Activated CD8-positive, alpha-beta memory T cell treated with anti-CD3 and anti-CD28 coated beads for 36 hours (primary cell): ENCODE measurements at regions not wholly inside any gene's neighbourhood (a gene's known extent, or its start where the extent isn't known, plus 50 kb on each side); places are given as distances from the start of the nearest gene placed in this dataset.
"Not testable (repeated sequence)": the region's sequence is repeated elsewhere in the genome, so short reads cannot be mapped to it uniquely, and the experiment has no call there.

Source experiments
- CTCF ChIA-PET: fragments of 350-600 bp; sonication (Branson Sonifier 250); formaldehyde crosslinking; loops from one replicate; lab custom pipeline; 2021; ENCODE audit warnings: antibody characterized with exemption; lab: Charles Lee
- POLR2A ChIA-PET: fragments of 350-600 bp; sonication (Branson Sonifier 250); formaldehyde crosslinking; loops from one replicate; lab custom pipeline; 2021; ENCODE audit warnings: antibody characterized with exemption; lab: Charles Lee

GRCh38 chr5:91642581-91642980 is 259.5 kb upstream of the ARRDC3 start:
- CTCF ChIA-PET = no interaction called here

DNA sequence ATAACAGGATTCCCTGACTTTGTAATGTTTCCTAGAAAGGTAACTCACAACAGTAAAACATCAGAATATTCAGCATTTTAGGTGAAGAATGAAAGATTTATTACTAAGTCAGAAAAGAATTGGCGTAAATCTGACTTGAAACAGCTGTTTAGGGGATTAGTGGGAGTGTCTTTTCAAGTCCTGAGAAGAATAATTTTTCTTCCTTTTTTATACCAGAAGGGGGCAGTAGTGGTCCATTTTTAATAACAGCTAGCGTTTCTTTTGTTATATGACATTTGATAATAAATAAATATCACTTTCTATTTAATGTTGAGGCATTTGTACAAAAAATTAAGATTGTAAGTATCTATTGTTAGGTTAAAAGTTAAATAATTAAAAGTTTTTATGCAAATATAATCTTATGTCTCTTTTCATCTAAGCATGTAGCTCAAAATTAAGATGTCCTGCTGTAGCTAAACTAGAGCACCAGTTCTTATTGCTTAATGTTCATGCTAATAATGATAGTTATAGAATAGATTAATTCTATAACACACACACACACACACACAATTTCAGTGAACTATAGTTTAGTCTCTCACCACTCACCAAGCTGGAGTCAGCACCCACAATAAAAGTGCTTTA is 258.7 kb upstream of the ARRDC3 start:
- ChIA-PET POLR2A (no interaction called here), CTCF (no interaction called here)

More at GRCh38 chr5:91642581-91642980, 259.5 kb upstream of the ARRDC3 start:
- POLR2A ChIA-PET = no interaction called here

DNA sequence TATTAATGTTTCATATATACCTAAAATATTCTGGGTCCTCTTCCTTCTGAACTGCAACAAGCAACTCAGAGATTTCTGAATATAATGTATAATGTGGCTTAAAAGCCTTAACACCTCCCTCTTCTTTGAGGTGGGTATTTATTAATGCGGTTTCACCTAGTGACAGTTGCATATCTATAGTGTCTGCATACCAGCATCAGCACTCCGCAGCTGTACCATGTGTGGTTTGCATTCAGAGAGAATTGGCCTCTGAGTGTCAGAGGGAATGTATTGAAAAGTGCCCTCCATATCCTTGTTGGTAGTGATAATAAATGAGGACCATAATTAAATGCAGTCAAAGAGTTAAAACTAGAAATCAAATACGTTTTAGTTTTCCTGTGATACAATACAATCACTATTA is 256.6 kb upstream of the ARRDC3 start:
- POLR2A ChIA-PET = no interaction called here

DNA sequence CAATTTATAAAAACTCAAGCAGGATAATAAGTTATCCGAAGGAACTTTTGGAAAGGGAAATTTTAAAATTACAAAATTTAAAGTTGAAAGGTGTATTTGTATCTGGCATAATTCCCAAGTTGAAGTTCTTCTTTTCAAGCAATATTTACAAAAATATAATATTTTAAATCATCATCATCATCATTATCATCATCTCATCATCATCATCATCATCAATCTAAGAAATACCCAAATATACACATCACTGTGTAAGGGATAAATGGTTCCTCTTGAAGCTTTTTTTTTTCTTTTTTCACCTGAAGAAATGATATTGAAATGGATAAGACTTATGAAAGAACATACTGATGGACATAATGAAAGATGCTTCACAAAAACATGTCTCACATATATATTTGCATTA is 254.9 kb upstream of the ARRDC3 start:
- POLR2A ChIA-PET = no interaction called here
- CTCF ChIA-PET = no interaction called here

More for the DNA sequence above, 256.6 kb upstream of the ARRDC3 start:
- CTCF ChIA-PET = no interaction called here

GRCh38 chr5:91635950-91636734 is 253.0 kb upstream of the ARRDC3 start:
- ChIA-PET POLR2A (no interaction called here), CTCF (no interaction called here)

DNA sequence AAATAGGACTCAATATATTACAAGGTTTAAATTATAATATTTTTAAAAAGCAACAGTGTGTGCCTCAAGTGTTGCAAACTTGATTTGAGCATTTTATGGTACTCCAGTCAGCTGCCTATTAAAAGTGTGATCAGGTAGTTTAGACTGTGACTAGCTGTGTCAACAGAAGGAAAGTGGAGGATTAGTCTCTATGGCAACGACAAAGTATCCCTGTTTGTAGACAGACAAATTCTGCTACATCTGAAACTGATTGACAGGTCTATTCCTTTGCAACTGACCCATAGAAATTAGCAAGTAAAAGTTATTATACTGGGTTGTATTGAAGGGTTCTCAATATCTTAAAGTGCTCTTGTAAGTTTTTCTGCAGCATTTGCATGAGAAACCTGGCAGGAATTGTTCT is 249.8 kb upstream of the ARRDC3 start:
- POLR2A ChIA-PET = no interaction called here
- CTCF ChIA-PET = no interaction called here

DNA sequence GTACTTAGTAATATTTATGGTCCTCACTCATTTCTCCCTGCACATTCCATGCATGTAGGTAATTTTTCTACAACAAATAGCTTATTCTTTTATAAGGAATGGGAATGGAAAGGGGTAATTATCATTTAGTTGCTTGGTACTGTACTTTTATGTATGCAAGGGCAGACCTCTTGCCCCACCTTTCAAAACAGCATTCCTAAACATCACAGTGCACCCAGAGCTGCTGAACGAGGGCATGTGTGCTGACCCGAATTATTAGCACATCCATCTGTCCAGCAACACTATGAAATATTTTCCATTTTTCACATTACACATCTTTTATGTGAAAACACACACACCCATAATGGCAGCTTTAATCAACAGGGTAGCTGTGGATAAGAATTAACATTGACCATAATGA is 228.6 kb upstream of the ARRDC3 start:
- ChIA-PET CTCF (no interaction called here), POLR2A (no interaction called here)

GRCh38 chr5:91607675-91608074 is 224.6 kb upstream of the ARRDC3 start:
- POLR2A ChIA-PET = no interaction called here
- CTCF ChIA-PET = no interaction called here

DNA sequence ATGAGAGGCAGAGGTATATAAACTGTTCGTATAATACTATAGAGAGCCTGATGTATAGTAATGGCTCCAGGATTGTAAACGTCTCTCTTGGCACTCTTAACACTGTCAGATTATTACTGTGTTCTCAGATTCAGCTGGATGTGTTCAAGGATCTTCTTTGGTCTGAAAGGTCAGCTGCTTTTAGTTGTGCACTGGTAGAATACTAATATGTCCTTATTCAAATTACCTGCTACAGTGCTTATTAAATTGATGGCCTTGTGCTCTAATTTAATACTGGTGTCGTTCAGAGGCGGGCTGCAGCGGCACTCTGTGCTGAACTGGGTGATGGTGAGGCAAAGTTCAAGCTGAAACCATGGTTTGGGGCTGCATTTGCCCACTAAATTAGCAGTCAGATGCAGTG is 216.7 kb upstream of the ARRDC3 start:
- POLR2A ChIA-PET = no interaction called here
- CTCF ChIA-PET = no interaction called here

DNA sequence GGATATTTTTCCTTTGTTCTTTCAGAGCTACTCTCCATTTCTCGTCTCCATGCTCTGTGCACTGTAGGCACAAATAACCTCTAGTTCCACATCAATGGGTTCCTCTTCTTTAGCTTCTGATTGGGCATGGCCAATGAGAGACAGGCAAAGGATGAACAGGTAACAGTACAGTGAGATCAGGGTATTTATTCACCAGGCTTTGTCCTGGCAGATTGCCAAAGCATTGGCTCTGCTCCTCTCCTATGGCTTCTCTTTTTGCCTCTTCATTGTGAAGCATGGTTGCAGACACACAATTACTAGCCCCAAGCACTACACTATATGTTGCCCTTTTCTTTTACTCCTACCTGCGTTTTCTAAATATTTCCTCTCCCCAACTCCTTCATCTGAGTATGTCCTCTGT is 215.1 kb upstream of the ARRDC3 start:
- ChIA-PET CTCF (no interaction called here), POLR2A (no interaction called here)

DNA sequence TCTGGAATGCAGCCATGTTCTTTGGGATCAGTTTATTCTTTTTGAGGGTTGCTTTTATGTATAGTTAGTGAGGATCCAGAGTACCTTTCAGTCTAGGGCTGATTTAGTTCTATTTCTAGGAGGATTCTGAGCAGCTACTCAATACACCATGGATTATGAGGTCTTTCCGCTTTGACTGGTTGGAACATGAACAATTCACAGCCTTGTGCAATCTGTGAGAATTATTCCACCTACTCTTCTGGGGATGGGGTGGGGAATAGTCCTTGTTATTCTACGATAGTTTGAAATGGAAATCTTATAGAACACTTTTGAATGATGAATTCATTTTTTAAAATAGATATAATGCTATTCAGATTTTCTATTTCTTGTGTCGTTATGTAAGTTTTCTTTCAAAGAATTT is 212.3 kb upstream of the ARRDC3 start:
- CTCF ChIA-PET = no interaction called here
- POLR2A ChIA-PET = no interaction called here

DNA sequence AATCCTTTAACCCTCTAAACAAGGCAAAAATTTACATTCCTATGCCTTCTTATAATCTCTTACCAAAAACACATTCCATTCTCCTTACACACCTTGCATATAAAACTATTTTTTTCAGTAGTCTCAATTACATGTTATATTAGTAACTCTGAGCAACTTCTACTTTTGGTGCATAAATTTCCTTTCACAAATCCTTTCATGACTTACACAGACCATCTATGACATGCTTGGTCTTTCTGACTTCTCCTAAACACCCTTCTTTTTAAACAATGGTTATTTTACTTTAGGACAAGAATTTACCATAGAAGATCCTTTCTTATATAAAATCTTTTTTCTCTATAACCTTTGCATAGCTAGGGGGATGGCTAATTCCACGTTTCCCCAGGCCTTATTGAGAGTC is 208.0 kb upstream of the ARRDC3 start:
- CTCF ChIA-PET = no interaction called here
- POLR2A ChIA-PET = no interaction called here

- CTCF ChIA-PET = no interaction called here
These were observed 203.1 kb upstream of the ARRDC3 start for GRCh38 chr5:91586232-91586631.

DNA sequence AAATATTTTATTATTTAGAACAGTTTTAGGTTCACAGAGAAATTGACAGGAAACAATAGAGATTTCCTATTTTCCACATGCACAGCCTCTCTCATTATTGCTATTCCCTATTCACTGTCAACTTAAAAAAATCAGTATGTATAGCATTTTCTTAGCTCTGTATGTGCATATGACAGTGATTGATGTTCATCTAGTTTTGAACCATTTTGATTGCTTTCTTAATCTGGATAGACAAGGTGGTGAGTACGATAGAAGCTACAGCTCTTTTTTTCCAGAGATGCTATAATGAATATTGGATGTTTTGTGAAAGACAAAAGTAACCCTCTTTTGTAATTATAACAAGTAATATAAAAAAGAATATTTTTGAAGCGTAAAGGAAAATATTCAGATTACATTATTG is 201.2 kb upstream of the ARRDC3 start:
- POLR2A ChIA-PET = no interaction called here
- CTCF ChIA-PET = no interaction called here

More at GRCh38 chr5:91586232-91586631, 203.1 kb upstream of the ARRDC3 start:
- POLR2A ChIA-PET = no interaction called here

DNA sequence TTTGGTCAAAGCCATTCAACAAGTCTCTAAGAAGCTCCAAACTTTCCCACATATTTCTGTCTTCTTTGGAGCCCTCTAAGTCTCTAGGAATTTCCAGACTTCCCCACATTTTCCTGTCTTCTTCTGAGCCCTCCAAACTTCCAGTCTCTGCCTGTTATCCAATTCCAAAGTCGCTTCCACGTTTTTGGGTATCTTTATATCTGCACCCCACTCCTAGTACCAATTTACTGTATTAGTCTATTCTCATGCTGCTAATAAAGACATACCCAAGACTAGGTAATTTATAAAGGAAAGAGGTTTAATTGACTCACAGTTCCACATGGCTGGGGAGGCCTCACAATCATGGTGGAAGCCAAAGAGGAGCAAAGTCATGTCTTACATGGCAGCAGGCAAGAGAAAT is 182.9 kb upstream of the ARRDC3 start:
- POLR2A ChIA-PET, CTCF ChIA-PET: not testable (repeated sequence)

DNA sequence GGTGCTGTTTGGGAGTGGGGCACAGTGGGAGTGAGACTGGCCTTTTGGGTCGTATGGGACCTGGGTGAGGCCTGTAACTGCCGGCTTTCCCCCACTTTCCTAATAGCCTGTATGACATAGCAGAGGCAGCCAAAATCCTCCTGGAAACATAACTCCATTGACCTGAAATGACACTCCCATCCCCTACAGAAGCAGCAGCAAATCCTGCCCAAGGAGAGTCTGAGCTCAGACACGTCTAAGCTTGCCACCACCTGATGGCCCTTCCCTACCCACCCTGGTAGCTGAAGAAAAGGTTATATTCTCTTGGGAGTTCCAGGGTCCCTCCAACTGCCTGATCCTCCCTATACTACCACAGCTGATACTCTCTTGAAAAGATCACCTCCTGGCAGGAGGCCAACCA is 179.8 kb upstream of the ARRDC3 start:
- ChIA-PET CTCF (no interaction called here), POLR2A (no interaction called here)

DNA sequence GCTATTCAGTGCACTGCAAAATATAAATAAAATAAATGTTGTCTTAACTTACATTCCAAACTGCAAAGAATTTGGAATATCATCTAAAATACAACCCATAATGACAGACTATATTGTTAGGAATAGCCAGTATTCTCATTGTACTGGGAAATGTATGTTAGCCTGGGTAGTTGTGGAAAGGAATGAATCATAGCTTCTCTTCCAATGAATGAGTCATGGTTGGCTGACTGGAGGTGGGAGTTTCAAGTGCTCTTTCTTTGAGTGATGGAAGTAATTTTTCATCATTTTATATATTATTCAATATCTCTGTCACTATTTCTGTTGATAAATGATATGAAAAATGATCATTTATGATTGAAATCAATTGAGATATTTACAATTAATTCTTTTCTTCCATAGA is 158.6 kb upstream of the ARRDC3 start:
- ChIA-PET CTCF (no interaction called here), POLR2A (no interaction called here)

- POLR2A ChIA-PET = no interaction called here
- CTCF ChIA-PET = no interaction called here
These were observed 155.1 kb upstream of the ARRDC3 start for GRCh38 chr5:91538179-91538578.

DNA sequence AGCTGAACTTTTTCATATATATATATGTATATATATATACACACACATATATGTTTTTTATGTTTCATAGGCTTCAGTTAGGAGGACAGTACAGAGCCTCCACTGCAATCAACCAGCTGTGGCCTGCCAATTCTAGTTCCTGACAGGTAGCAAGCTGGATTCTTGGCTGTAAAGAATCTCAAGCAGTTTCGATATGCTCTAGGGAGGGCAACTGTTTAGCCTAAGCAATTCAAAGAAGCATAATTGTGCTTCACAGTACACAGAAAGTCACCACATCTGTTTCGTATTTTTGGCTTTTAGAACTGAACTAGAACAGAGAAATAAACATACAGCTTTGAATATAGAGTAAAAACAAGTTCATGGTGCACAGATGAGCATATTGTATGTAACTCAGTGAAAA is 152.4 kb upstream of the ARRDC3 start:
- POLR2A ChIA-PET = no interaction called here

DNA sequence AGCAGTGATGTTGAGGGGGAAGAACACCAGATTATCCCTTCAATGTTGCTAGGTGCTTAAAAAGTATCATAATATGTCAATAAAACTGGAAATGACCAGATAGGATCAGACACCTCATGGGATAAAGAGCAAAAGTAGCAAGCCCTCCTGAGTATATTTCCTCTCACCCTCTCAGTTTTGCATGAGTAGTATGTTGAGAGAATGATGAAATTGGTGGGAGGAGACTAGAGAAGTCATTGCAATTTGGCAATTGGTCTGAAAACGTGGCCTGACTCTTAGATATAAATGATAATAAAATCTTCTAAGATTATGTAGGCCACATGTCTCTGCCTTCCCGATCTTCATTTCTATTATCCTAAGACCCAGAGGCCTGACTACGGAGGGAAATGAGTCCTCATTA is 151.2 kb upstream of the ARRDC3 start:
- POLR2A ChIA-PET = no interaction called here
- CTCF ChIA-PET = no interaction called here

More for the DNA sequence above, 152.4 kb upstream of the ARRDC3 start:
- CTCF ChIA-PET = no interaction called here

DNA sequence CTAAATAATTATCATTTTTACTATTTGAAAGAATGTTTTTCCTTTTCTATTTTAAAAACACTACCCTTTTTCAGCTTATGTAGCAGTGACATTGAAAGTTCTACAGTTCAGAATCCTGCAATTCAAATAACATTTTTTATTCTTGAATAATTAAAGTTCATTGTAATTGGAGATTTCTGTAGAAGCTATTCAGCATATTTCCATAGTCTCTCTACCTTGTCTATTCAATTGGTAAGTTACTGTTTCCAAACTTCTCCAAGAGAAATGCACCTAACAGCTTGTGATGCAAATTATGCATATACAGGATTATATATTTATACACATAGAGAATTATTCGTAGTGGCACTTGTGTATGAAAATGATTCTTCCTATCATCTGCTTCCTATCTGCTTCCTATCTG is 149.7 kb upstream of the ARRDC3 start:
- CTCF ChIA-PET = no interaction called here
- POLR2A ChIA-PET = no interaction called here
